Suprapubic skin (tissue), 4 donors: ENCODE measurements at regions not wholly inside any gene's neighbourhood (a gene's known extent, or its start where the extent isn't known, plus 50 kb on each side); places are given as distances from the start of the nearest gene placed in this dataset.

ENCODE experiments used
- POLR2A ChIP-seq, 2 donors: fragments of 450-650 bp; IDR thresholded peaks; one replicate each; pipeline ENCODE4 v1.6.1; 2017; ENCODE audit warnings: antibody characterized with exemption in 2 of 2, mild to moderate bottlenecking in 2 of 2, moderate library complexity in 2 of 2
- POLR2AphosphoS5 ChIP-seq, 3 donors: sonication (generic); formaldehyde crosslinking; IDR thresholded peaks; one replicate each; pipeline ENCODE4 v1.6.1; 2017; ENCODE audit warnings: antibody characterized with exemption in 3 of 3
- TF ChIP-seq, protein P1 (sequence below), 2 donors: fragments of 200-600 bp in 1 of 2; fragments of 450-650 bp in 1 of 2; sonication (generic) in 1 of 2; IDR thresholded peaks; one replicate each; pipeline ENCODE4 v1.5.1; 2016 to 2019; ENCODE audit warnings: antibody characterized with exemption in 2 of 2, mild to moderate bottlenecking in 1 of 2, moderate library complexity in 1 of 2

DNA sequence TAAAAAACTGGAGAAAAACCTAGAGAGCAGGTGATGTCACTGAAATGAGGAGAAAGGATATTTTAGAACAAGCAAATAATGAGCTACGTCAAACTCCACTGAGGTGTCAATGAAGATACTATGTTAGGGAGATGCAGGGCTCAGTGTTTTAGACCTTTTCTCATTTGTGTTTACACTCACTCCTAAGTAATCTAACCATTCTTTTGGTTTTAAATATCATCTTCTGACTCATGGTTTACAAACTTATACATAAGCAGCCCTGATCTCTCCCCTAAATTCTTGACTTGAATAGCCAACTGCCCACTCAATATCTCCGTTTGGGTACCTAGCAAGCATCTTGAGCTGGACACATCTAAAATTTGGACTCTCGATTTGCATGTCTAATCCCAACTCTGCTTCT, 272.4 kb downstream of the MEF2C start:
- no peak for TF ChIP-seq POLR2AphosphoS5 (IDR thresholded peaks at IDR 0.05)
- TF ChIP-seq POLR2A (IDR thresholded peaks at IDR 0.05): no peak
- TF ChIP-seq, protein P1, sequence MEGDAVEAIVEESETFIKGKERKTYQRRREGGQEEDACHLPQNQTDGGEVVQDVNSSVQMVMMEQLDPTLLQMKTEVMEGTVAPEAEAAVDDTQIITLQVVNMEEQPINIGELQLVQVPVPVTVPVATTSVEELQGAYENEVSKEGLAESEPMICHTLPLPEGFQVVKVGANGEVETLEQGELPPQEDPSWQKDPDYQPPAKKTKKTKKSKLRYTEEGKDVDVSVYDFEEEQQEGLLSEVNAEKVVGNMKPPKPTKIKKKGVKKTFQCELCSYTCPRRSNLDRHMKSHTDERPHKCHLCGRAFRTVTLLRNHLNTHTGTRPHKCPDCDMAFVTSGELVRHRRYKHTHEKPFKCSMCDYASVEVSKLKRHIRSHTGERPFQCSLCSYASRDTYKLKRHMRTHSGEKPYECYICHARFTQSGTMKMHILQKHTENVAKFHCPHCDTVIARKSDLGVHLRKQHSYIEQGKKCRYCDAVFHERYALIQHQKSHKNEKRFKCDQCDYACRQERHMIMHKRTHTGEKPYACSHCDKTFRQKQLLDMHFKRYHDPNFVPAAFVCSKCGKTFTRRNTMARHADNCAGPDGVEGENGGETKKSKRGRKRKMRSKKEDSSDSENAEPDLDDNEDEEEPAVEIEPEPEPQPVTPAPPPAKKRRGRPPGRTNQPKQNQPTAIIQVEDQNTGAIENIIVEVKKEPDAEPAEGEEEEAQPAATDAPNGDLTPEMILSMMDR (IDR thresholded peaks at IDR 0.05): no peak
